ENCODE measurements at regions not wholly inside any gene's neighbourhood (a gene's known extent, or its start where the extent isn't known, plus 50 kb on each side); places are given as distances from the start of the nearest gene placed in this dataset.

DNA sequence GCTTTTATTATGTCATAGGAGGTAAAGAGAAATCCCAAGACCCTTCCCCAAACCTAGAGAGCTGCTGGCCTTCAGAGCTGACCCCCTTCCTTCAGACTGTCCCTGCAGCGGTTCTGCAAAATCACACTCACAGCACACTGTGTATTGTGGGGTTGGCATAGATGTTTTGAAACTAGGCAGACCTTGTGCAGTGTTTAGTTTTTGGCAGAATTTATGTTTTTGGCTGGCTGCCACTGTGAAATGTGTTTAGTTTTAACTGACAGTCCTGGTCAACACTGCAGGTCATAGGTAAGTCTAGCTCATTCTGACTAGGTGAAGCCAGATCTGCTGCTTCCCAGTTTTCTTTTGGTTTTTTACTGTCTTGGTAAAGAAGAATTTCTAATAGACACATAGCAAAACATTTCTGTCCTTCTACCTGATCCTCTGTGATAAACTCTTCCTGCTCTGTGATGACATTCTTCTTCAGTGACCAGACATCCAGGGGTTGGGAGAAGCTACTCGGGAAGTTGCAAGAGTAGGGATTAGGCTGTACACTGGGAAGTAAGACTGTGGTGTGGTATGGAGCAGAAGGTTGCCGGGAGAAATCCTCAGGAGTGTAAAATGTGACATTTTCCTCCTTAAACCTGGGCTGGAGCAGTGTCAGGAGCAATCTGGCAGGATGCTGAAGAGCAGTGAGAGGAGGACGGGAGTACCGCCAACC lies 209.6 kb upstream of the MCTP2 start:
- no peaks in the 10 kb centered on the region for H3K27me3 ChIP-seq (ENCODE audit: control insufficient read depth, insufficient read depth, low read length)
- H3K9me3 ChIP-seq (ENCODE audit: control insufficient read depth in 2 of 3, insufficient read depth in 1 of 3, low read length in 3 of 3) = no peaks in the 10 kb centered on the region
- no peak overlapping the region for H3K4me3 ChIP-seq (ENCODE audit: low read length in 3 of 3)
- H3K27ac ChIP-seq (ENCODE audit: low read depth in 2 of 2, low read length in 2 of 2) = no peak overlapping the region
- DNase-seq (no peak), FAIRE-seq (no peak)
- no peaks in the 10 kb centered on the region for H3K4me1 ChIP-seq (ENCODE audit: control insufficient read depth in 2 of 3, insufficient read depth in 2 of 3, low read depth in 1 of 3, low read length in 3 of 3)
- no peaks in the 10 kb centered on the region for H3K36me3 ChIP-seq (ENCODE audit: control insufficient read depth in 2 of 3, insufficient read depth in 3 of 3, low read length in 3 of 3)
- no peak overlapping the region for H3K9ac ChIP-seq (ENCODE audit: low read length in 3 of 3)
- intact Hi-C loops (cut with DNase I) = no loop called here
- TF ChIP-seq, protein P1, sequence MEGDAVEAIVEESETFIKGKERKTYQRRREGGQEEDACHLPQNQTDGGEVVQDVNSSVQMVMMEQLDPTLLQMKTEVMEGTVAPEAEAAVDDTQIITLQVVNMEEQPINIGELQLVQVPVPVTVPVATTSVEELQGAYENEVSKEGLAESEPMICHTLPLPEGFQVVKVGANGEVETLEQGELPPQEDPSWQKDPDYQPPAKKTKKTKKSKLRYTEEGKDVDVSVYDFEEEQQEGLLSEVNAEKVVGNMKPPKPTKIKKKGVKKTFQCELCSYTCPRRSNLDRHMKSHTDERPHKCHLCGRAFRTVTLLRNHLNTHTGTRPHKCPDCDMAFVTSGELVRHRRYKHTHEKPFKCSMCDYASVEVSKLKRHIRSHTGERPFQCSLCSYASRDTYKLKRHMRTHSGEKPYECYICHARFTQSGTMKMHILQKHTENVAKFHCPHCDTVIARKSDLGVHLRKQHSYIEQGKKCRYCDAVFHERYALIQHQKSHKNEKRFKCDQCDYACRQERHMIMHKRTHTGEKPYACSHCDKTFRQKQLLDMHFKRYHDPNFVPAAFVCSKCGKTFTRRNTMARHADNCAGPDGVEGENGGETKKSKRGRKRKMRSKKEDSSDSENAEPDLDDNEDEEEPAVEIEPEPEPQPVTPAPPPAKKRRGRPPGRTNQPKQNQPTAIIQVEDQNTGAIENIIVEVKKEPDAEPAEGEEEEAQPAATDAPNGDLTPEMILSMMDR (IDR thresholded peaks at IDR 0.05; ENCODE audit: borderline replicate concordance, extremely low read depth, insufficient read depth) = no peak

DNA sequence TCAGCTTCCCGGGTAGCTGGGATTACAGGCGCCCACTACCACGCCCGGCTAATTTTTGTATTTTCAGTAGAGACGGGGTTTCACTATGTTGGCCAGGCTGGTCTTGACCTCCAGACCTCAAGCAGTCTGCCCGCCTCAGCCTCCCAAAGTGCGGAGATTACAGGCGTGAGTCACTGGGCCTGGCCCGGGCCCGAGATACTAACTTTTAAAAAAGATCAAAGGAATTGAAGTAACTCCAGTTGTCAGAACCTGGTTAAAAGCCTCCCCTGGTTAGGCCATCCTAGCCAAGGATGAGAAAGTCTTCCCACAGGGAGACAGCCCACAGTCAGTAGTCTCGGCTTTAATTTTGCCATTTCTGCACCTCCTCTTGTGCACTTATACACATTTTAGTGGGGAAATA lies 212.3 kb upstream of the MCTP2 start:
- FAIRE-seq (no peak), DNase-seq (no peak)
- Histone ChIP-seq H3K4me3 (ENCODE audit: low read length in 3 of 3) (no peak overlapping the region), H3K27ac (ENCODE audit: low read depth in 2 of 2, low read length in 2 of 2) (no peak overlapping the region), H3K9me3 (ENCODE audit: control insufficient read depth in 2 of 3, insufficient read depth in 1 of 3, low read length in 3 of 3) (no peaks in the 10 kb centered on the region), H3K9ac (ENCODE audit: low read length in 3 of 3) (no peak overlapping the region), H3K27me3 (ENCODE audit: control insufficient read depth, insufficient read depth, low read length) (no peaks in the 10 kb centered on the region), H3K4me1 (ENCODE audit: control insufficient read depth in 2 of 3, insufficient read depth in 2 of 3, low read depth in 1 of 3, low read length in 3 of 3) (no peaks in the 10 kb centered on the region), H3K36me3 (ENCODE audit: control insufficient read depth in 2 of 3, insufficient read depth in 3 of 3, low read length in 3 of 3) (no peaks in the 10 kb centered on the region)
- TF ChIP-seq, protein P1 (IDR thresholded peaks at IDR 0.05; ENCODE audit: borderline replicate concordance, extremely low read depth, insufficient read depth) = no peak
- intact Hi-C loops (cut with DNase I) = no loop called here

DNA sequence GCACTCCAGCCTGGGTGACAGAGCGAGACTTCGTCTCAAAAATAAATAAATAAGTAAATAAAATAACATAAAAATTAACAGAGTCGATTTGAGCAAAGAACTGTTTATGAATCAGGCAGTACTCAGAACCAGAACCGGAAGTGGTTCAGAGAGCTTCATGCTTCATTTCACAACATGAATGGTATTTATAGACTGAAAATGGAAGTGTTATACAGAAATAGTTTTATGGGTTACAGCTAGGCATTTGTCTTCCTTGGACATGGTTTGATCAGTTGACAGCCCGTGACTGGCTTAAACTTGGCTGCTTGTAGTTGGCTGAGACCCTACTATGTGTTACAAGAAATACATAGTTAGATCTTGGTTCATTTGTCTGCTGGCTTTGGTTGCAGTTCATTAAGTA lies 216.0 kb upstream of the MCTP2 start:
- Histone ChIP-seq H3K9ac (ENCODE audit: low read length in 3 of 3) (no peak overlapping the region), H3K9me3 (ENCODE audit: control insufficient read depth in 2 of 3, insufficient read depth in 1 of 3, low read length in 3 of 3) (no peaks in the 10 kb centered on the region), H3K4me3 (ENCODE audit: low read length in 3 of 3) (no peak overlapping the region), H3K27me3 (ENCODE audit: control insufficient read depth, insufficient read depth, low read length) (no peaks in the 10 kb centered on the region), H3K36me3 (ENCODE audit: control insufficient read depth in 2 of 3, insufficient read depth in 3 of 3, low read length in 3 of 3) (no peaks in the 10 kb centered on the region), H3K27ac (ENCODE audit: low read depth in 2 of 2, low read length in 2 of 2) (no peak overlapping the region), H3K4me1 (ENCODE audit: control insufficient read depth in 2 of 3, insufficient read depth in 2 of 3, low read depth in 1 of 3, low read length in 3 of 3) (no peaks in the 10 kb centered on the region)
- TF ChIP-seq, protein P1 (IDR thresholded peaks at IDR 0.05; ENCODE audit: borderline replicate concordance, extremely low read depth, insufficient read depth) = no peak
- intact Hi-C loops (cut with DNase I) = no loop called here
- DNase-seq (no peak), FAIRE-seq (no peak)

All from kidney (tissue), 13 donors.